GM19351 (cell line): ENCODE measurements at regions not wholly inside any gene's neighbourhood (a gene's known extent, or its start where the extent isn't known, plus 50 kb on each side); places are given as distances from the start of the nearest gene placed in this dataset.

Experiments
- ATAC-seq: cut with Tn5 transposase; IDR thresholded peaks from one replicate; pipeline ENCODE4 v1.9.1; 2021; ENCODE audit warnings: mild to moderate bottlenecking, moderate library complexity; ENCODE audit not compliant: unreplicated experiment

GRCh38 chr6:71476872-71477271 lies 188.3 kb downstream of the OGFRL1 start:
- no peak for ATAC-seq

- no peak for ATAC-seq
Observed at GRCh38 chr6:71478834-71479541, 190.4 kb downstream of the OGFRL1 start.

- no peak for ATAC-seq
Observed at GRCh38 chr6:71480577-71480976, 192.0 kb downstream of the OGFRL1 start.

- ATAC-seq: no peak
Observed at GRCh38 chr6:71481011-71481410, 192.4 kb downstream of the OGFRL1 start.

GRCh38 chr6:71481801-71482200 lies 193.2 kb downstream of the OGFRL1 start:
- ATAC-seq: no peak

- no peak for ATAC-seq
Observed at GRCh38 chr6:71482742-71483141, 194.1 kb downstream of the OGFRL1 start.

GRCh38 chr6:71486461-71486860 lies 197.8 kb downstream of the OGFRL1 start:
- ATAC-seq: peak; percentile 68

GRCh38 chr6:71488186-71488585 lies 199.6 kb downstream of the OGFRL1 start:
- no peak for ATAC-seq

- ATAC-seq: no peak
Observed at GRCh38 chr6:71489736-71490135, 201.1 kb downstream of the OGFRL1 start.

- ATAC-seq: no peak
Observed at GRCh38 chr6:71490876-71491275, 202.3 kb downstream of the OGFRL1 start.

- ATAC-seq: no peak
Observed at GRCh38 chr6:71491844-71492243, 203.2 kb downstream of the OGFRL1 start.

- ATAC-seq: no peak
Observed at GRCh38 chr6:71492668-71493067, 204.1 kb downstream of the OGFRL1 start.

GRCh38 chr6:71496018-71496721 lies 207.6 kb downstream of the OGFRL1 start:
- peak; percentile 98 for ATAC-seq

GRCh38 chr6:71496722-71497033 lies 208.1 kb downstream of the OGFRL1 start:
- ATAC-seq: no peak

GRCh38 chr6:71498638-71499037 lies 210.0 kb downstream of the OGFRL1 start:
- no peak for ATAC-seq

- no peak for ATAC-seq
Observed at GRCh38 chr6:71499667-71500066, 211.1 kb downstream of the OGFRL1 start.

GRCh38 chr6:71502168-71502567 lies 213.6 kb downstream of the OGFRL1 start:
- no peak for ATAC-seq

GRCh38 chr6:71502956-71503355 lies 214.3 kb downstream of the OGFRL1 start:
- ATAC-seq: no peak

- ATAC-seq: no peak
Observed at GRCh38 chr6:71507183-71507582, 218.6 kb downstream of the OGFRL1 start.

- ATAC-seq: no peak
Observed at GRCh38 chr6:71509191-71510005, 220.8 kb downstream of the OGFRL1 start.

GRCh38 chr6:71510057-71510713 lies 221.6 kb downstream of the OGFRL1 start:
- peak; percentile 93 for ATAC-seq
